HepG2 (cell line): ENCODE measurements at regions not wholly inside any gene's neighbourhood (a gene's known extent, or its start where the extent isn't known, plus 50 kb on each side); places are given as distances from the start of the nearest gene placed in this dataset.

ENCODE experiments used
- JUN ChIP-seq: sonication (generic); formaldehyde crosslinking; IDR thresholded peaks from 2 replicates; pipeline ENCODE4 v1.4.0; 2020; ENCODE audit warnings: mild to moderate bottlenecking, missing genetic modification reagents
- POLR2AphosphoS5 ChIP-seq: IDR thresholded peaks from 2 replicates; pipeline ENCODE4 v1.6.1; 2012; ENCODE audit warnings: low read depth, low read length
- SRSF9 ChIP-seq: fragments of 200-400 bp; formaldehyde crosslinking; IDR thresholded peaks from 2 replicates; pipeline ENCODE4 v1.6.1; 2018; ENCODE audit warnings: borderline replicate concordance, mild to moderate bottlenecking, low read depth, low read length; ENCODE audit not compliant: insufficient read depth, poor library complexity, severe bottlenecking
- ZMYM4 ChIP-seq: sonication (generic); formaldehyde crosslinking; IDR thresholded peaks from 2 replicates; pipeline ENCODE4 v1.8.1; 2023; ENCODE audit warnings: mild to moderate bottlenecking, missing genetic modification reagents
- TF ChIP-seq, protein P1 (sequence below): sonication (generic); formaldehyde crosslinking; IDR thresholded peaks from 2 replicates; pipeline ENCODE4 v1.4.0; 2020; ENCODE audit warnings: mild to moderate bottlenecking, missing genetic modification reagents
- TF ChIP-seq, protein P2 (sequence below): sonication (generic); formaldehyde crosslinking; IDR thresholded peaks from 2 replicates; pipeline ENCODE4 v1.5.1; 2020; ENCODE audit warnings: mild to moderate bottlenecking, missing genetic modification reagents
- TF ChIP-seq, protein P3 (sequence below): sonication (generic); formaldehyde crosslinking; IDR thresholded peaks from 2 replicates; pipeline ENCODE4 v1.4.0; 2020; ENCODE audit warnings: missing genetic modification reagents
- TF ChIP-seq, protein P4 (sequence below): sonication (generic); formaldehyde crosslinking; IDR thresholded peaks from 2 replicates; pipeline ENCODE4 v1.4.0; 2020; ENCODE audit warnings: missing genetic modification reagents, mild to moderate bottlenecking, borderline replicate concordance
- TF ChIP-seq, protein P5 (sequence below): sonication (generic); formaldehyde crosslinking; IDR thresholded peaks from 2 replicates; pipeline ENCODE4 v1.5.0; 2020; ENCODE audit warnings: mild to moderate bottlenecking, missing genetic modification reagents, moderate library complexity
- TF ChIP-seq, protein P6 (sequence below): IDR thresholded peaks from 2 replicates; pipeline ENCODE4 v1.6.1; 2012; ENCODE audit warnings: inconsistent platforms

DNA sequence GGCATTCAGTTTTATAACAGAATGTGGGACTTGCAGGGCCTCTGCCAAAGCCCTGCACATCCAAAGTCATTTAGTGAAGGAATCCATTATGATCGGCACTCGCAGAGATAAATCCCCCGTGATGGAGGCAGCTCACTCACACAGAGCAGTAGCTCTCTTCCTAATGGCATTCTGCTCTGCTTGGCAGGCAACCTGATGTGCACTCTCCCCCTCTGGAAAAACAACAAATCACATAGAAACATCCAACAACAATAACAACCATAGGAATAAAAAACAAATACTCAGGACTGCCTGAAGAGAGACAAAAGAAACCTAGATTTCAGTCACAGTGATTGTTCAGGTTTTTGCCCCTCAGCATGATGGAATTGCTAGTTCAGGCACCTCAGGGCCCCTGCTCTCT is 59.7 kb downstream of the NAA11 start:
- TF ChIP-seq ZMYM4 (no peak), POLR2AphosphoS5 (no peak), SRSF9 (no peak), JUN (no peak)
- TF ChIP-seq, protein P1, sequence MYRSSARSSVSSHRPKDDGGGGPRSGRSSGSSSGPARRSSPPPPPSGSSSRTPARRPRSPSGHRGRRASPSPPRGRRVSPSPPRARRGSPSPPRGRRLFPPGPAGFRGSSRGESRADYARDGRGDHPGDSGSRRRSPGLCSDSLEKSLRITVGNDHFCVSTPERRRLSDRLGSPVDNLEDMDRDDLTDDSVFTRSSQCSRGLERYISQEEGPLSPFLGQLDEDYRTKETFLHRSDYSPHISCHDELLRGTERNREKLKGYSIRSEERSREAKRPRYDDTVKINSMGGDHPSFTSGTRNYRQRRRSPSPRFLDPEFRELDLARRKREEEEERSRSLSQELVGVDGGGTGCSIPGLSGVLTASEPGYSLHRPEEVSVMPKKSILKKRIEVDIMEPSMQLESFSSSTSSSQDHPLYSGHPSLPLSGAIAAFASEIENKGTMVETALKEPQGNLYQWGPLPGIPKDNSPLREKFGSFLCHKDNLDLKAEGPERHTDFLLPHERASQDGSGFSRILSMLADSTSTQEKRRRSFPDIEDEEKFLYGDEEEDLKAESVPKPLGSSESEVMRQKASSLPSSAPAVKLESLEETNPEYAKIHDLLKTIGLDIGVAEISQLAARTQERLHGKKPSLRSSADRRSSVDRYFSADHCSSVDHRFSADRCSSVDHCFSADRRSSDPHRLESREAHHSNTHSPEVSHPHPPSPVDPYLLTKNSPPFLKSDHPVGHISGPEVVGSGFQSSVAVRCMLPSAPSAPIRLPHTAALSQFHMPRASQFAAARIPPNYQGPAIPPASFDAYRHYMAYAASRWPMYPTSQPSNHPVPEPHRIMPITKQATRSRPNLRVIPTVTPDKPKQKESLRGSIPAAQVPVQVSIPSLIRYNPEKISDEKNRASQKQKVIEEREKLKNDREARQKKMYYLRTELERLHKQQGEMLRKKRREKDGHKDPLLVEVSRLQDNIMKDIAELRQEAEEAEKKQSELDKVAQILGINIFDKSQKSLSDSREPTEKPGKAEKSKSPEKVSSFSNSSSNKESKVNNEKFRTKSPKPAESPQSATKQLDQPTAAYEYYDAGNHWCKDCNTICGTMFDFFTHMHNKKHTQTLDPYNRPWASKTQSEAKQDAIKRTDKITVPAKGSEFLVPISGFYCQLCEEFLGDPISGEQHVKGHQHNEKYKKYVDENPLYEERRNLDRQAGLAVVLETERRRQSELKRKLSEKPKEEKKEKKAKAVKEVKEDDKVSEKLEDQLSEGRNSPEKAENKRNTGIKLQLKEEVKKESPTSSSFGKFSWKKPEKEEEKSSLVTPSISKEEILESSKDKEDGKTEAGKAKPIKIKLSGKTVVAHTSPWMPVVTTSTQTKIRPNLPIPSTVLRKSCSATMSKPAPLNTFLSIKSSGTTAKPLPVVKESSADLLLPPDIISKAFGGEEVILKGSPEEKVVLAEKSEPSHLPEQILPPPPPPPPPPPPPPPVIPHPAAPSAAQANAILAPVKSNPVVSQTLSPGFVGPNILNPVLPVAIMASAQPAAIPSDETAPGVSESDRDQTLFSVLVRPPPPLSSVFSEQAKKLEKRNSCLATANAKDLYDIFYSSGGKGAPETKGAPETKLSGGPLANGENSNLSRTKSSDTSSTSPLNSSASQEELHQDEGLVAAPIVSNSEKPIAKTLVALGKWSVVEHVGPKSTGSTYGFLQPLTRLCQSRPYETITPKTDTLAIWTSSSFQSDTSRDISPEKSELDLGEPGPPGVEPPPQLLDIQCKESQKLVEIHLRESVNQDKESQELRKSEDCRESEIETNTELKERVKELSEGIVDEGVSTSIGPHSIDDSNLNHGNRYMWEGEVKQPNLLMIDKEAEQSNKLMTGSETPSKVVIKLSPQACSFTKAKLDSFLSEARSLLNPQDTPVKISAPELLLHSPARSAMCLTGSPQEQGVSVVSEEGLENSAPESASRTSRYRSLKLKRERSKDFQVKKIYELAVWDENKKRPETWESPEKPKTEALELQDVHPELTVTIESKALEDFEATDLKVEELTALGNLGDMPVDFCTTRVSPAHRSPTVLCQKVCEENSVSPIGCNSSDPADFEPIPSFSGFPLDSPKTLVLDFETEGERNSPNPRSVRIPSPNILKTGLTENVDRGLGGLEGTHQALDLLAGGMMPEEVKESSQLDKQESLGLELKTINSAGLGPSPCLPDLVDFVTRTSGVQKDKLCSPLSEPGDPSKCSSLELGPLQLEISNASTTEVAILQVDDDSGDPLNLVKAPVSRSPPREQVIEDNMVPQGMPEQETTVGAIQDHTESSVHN (CRISPR knock-in tag): no peak
- TF ChIP-seq, protein P2, sequence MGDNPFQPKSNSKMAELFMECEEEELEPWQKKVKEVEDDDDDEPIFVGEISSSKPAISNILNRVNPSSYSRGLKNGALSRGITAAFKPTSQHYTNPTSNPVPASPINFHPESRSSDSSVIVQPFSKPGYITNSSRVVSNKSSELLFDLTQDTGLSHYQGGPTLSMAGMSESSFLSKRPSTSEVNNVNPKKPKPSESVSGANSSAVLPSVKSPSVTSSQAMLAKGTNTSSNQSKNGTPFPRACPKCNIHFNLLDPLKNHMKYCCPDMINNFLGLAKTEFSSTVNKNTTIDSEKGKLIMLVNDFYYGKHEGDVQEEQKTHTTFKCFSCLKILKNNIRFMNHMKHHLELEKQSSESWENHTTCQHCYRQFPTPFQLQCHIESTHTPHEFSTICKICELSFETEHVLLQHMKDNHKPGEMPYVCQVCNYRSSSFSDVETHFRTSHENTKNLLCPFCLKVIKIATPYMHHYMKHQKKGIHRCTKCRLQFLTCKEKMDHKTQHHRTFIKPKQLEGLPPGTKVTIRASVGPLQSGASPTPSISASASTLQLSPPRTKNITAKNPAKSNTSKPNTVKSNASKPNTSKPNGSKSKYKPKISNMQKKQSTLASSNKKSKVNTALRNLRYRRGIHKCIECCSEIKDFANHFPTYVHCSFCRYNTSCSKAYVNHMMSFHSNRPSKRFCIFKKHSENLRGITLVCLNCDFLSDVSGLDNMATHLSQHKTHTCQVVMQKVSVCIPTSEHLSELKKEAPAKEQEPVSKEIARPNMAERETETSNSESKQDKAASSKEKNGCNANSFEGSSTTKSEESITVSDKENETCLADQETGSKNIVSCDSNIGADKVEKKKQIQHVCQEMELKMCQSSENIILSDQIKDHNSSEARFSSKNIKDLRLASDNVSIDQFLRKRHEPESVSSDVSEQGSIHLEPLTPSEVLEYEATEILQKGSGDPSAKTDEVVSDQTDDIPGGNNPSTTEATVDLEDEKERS (CRISPR knock-in tag): no peak
- TF ChIP-seq, protein P3, sequence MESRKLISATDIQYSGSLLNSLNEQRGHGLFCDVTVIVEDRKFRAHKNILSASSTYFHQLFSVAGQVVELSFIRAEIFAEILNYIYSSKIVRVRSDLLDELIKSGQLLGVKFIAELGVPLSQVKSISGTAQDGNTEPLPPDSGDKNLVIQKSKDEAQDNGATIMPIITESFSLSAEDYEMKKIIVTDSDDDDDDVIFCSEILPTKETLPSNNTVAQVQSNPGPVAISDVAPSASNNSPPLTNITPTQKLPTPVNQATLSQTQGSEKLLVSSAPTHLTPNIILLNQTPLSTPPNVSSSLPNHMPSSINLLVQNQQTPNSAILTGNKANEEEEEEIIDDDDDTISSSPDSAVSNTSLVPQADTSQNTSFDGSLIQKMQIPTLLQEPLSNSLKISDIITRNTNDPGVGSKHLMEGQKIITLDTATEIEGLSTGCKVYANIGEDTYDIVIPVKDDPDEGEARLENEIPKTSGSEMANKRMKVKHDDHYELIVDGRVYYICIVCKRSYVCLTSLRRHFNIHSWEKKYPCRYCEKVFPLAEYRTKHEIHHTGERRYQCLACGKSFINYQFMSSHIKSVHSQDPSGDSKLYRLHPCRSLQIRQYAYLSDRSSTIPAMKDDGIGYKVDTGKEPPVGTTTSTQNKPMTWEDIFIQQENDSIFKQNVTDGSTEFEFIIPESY (CRISPR knock-in tag): no peak
- TF ChIP-seq, protein P4, sequence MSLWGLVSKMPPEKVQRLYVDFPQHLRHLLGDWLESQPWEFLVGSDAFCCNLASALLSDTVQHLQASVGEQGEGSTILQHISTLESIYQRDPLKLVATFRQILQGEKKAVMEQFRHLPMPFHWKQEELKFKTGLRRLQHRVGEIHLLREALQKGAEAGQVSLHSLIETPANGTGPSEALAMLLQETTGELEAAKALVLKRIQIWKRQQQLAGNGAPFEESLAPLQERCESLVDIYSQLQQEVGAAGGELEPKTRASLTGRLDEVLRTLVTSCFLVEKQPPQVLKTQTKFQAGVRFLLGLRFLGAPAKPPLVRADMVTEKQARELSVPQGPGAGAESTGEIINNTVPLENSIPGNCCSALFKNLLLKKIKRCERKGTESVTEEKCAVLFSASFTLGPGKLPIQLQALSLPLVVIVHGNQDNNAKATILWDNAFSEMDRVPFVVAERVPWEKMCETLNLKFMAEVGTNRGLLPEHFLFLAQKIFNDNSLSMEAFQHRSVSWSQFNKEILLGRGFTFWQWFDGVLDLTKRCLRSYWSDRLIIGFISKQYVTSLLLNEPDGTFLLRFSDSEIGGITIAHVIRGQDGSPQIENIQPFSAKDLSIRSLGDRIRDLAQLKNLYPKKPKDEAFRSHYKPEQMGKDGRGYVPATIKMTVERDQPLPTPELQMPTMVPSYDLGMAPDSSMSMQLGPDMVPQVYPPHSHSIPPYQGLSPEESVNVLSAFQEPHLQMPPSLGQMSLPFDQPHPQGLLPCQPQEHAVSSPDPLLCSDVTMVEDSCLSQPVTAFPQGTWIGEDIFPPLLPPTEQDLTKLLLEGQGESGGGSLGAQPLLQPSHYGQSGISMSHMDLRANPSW (CRISPR knock-in tag): no peak
- TF ChIP-seq, protein P5, sequence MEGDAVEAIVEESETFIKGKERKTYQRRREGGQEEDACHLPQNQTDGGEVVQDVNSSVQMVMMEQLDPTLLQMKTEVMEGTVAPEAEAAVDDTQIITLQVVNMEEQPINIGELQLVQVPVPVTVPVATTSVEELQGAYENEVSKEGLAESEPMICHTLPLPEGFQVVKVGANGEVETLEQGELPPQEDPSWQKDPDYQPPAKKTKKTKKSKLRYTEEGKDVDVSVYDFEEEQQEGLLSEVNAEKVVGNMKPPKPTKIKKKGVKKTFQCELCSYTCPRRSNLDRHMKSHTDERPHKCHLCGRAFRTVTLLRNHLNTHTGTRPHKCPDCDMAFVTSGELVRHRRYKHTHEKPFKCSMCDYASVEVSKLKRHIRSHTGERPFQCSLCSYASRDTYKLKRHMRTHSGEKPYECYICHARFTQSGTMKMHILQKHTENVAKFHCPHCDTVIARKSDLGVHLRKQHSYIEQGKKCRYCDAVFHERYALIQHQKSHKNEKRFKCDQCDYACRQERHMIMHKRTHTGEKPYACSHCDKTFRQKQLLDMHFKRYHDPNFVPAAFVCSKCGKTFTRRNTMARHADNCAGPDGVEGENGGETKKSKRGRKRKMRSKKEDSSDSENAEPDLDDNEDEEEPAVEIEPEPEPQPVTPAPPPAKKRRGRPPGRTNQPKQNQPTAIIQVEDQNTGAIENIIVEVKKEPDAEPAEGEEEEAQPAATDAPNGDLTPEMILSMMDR (CRISPR knock-in tag): no peak
- TF ChIP-seq, protein P6, sequence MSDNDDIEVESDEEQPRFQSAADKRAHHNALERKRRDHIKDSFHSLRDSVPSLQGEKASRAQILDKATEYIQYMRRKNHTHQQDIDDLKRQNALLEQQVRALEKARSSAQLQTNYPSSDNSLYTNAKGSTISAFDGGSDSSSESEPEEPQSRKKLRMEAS: no peak
